Osteocyte (in vitro differentiated cells): ENCODE measurements at regions not wholly inside any gene's neighbourhood (a gene's known extent, or its start where the extent isn't known, plus 50 kb on each side); places are given as distances from the start of the nearest gene placed in this dataset.

Experiments
- DNase-seq: peaks from one replicate; pipeline ENCODE4 v3.0.0; 2021; ENCODE audit warnings: mixed read lengths; ENCODE audit not compliant: unreplicated experiment; ENCODE audit errors: extremely low spot score
- H3K27ac Mint-ChIP-seq: one replicate; pipeline ENCODE4 v1.8.0; 2021; ENCODE audit warnings: mild to moderate bottlenecking, mixed read lengths; ENCODE audit not compliant: unreplicated experiment
- H3K27me3 Mint-ChIP-seq: one replicate; pipeline ENCODE4 v1.8.0; 2021; ENCODE audit warnings: mixed read lengths; ENCODE audit not compliant: unreplicated experiment
- H3K36me3 Mint-ChIP-seq: one replicate; pipeline ENCODE4 v1.8.0; 2021; ENCODE audit warnings: mixed read lengths; ENCODE audit not compliant: unreplicated experiment
- H3K4me1 Mint-ChIP-seq: one replicate; pipeline ENCODE4 v1.8.0; 2021; ENCODE audit warnings: mixed read lengths; ENCODE audit not compliant: unreplicated experiment
- H3K4me3 Mint-ChIP-seq: one replicate; pipeline ENCODE4 v1.8.0; 2021; ENCODE audit warnings: mild to moderate bottlenecking, moderate library complexity, mixed read lengths; ENCODE audit not compliant: unreplicated experiment
- H3K9me3 Mint-ChIP-seq: one replicate; pipeline ENCODE4 v1.8.0; 2021; ENCODE audit warnings: mixed read lengths; ENCODE audit not compliant: unreplicated experiment
- CTCF ChIP-seq: fragments of 200-600 bp; sonication (generic); IDR thresholded peaks from 2 replicates; pipeline ENCODE4 v1.5.0; 2021; ENCODE audit warnings: antibody characterized with exemption, mild to moderate bottlenecking, moderate library complexity

DNA sequence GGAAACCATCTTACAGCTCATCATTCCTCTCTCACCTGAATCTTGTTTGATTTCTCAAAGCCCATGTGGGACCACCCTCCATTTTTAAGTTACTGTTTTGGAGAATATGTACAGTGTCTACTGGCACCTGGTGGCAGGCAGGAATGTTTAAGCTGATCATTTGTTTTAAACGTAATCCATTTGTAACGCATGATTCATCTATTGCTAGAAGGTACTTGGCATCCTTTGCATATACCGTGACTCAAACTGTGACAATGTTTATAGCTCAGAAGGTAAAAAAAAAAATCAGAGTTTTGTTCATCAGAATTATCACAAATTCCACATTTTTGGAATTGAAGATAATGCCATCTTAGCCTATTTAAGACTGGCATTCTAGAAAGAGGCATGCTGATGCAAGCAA, 1007.5 kb upstream of the EEF2KMT start:
- DNase-seq, result no peak
- Mint-ChIP-seq H3K27me3 (no peaks in the 10 kb centered on the region), H3K9me3 (peaks cover 31% of the 10 kb centered on the region), H3K36me3 (no peaks in the 10 kb centered on the region), H3K4me1 (no peaks in the 10 kb centered on the region), H3K4me3 (no peak overlapping the region), H3K27ac (no peak overlapping the region)
- no peak for TF ChIP-seq CTCF

GRCh38 chr16:6104428-6104827, 1006.8 kb upstream of the EEF2KMT start:
- TF ChIP-seq CTCF, result no peak
- H3K9me3 Mint-ChIP-seq, result peaks cover 33% of the 10 kb centered on the region
- no peak for DNase-seq
- no peaks in the 10 kb centered on the region for H3K36me3 Mint-ChIP-seq
- no peak overlapping the region for H3K4me3 Mint-ChIP-seq
- no peaks in the 10 kb centered on the region for H3K27me3 Mint-ChIP-seq
- no peak overlapping the region for H3K27ac Mint-ChIP-seq
- no peaks in the 10 kb centered on the region for H3K4me1 Mint-ChIP-seq

DNA sequence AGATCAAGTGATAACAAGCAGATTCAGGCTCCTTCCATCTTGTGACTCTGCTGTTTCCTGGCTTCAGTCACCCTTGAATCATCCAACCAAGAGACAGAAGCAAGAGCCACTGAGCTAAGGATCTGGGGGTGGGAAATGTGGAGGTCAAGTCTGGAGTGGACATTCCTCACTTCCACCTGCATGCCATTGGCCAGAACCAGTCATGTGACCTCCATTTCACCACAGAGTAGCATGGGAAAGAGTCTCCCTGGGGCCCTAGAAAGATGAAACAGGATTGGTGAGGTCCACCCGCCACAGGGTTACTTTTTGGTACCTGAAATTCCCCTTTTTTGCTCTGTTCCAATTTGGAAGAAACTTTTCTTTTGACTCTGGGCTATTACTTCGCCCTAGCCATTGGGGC, 1006.0 kb upstream of the EEF2KMT start:
- H3K27ac Mint-ChIP-seq, result no peak overlapping the region
- no peaks in the 10 kb centered on the region for H3K27me3 Mint-ChIP-seq
- no peak for DNase-seq
- no peaks in the 10 kb centered on the region for H3K36me3 Mint-ChIP-seq
- H3K4me1 Mint-ChIP-seq, result no peaks in the 10 kb centered on the region
- H3K9me3 Mint-ChIP-seq, result peaks cover 30% of the 10 kb centered on the region
- no peak overlapping the region for H3K4me3 Mint-ChIP-seq
- TF ChIP-seq CTCF, result no peak

GRCh38 chr16:6099102-6099501, 1001.5 kb upstream of the EEF2KMT start:
- no peak overlapping the region for H3K27ac Mint-ChIP-seq
- no peaks in the 10 kb centered on the region for H3K36me3 Mint-ChIP-seq
- TF ChIP-seq CTCF, result no peak
- no peaks in the 10 kb centered on the region for H3K27me3 Mint-ChIP-seq
- peaks cover 34% of the 10 kb centered on the region for H3K9me3 Mint-ChIP-seq
- DNase-seq, result no peak
- no peak overlapping the region for H3K4me3 Mint-ChIP-seq
- H3K4me1 Mint-ChIP-seq, result no peaks in the 10 kb centered on the region

- no peaks in the 10 kb centered on the region for H3K27me3 Mint-ChIP-seq
- DNase-seq, result peak; percentile 13
- H3K36me3 Mint-ChIP-seq, result no peaks in the 10 kb centered on the region
- no peak for TF ChIP-seq CTCF
- H3K27ac Mint-ChIP-seq, result no peak overlapping the region
- H3K4me1 Mint-ChIP-seq, result no peaks in the 10 kb centered on the region
- H3K4me3 Mint-ChIP-seq, result no peak overlapping the region
- H3K9me3 Mint-ChIP-seq, result peaks cover 35% of the 10 kb centered on the region
Measured at GRCh38 chr16:6096931-6097670, 999.5 kb upstream of the EEF2KMT start.
